ENCODE measurements at regions not wholly inside any gene's neighbourhood (a gene's known extent, or its start where the extent isn't known, plus 50 kb on each side); places are given as distances from the start of the nearest gene placed in this dataset.

DNA sequence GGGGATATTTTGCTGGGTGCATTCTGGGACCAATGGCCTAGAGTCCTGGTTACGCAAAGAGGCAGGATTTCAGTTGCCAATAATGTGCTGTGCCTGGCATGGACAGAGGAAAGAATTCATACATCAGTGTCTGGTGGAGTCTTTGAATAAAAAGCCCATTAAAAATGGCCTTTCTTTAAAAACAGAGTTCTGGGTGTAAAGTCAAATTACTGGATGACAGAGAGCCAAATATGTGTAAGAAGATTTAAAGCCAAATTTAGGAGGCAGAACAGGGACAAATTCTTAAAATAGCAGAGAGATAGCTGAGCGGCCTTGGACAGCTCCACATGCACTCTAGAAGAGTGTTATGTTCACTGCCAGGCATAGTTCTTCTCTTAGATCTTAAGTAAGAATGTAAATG lies 60.8 kb upstream of the MEOX2 start:
- TF ChIP-seq, protein P1, sequence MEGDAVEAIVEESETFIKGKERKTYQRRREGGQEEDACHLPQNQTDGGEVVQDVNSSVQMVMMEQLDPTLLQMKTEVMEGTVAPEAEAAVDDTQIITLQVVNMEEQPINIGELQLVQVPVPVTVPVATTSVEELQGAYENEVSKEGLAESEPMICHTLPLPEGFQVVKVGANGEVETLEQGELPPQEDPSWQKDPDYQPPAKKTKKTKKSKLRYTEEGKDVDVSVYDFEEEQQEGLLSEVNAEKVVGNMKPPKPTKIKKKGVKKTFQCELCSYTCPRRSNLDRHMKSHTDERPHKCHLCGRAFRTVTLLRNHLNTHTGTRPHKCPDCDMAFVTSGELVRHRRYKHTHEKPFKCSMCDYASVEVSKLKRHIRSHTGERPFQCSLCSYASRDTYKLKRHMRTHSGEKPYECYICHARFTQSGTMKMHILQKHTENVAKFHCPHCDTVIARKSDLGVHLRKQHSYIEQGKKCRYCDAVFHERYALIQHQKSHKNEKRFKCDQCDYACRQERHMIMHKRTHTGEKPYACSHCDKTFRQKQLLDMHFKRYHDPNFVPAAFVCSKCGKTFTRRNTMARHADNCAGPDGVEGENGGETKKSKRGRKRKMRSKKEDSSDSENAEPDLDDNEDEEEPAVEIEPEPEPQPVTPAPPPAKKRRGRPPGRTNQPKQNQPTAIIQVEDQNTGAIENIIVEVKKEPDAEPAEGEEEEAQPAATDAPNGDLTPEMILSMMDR (IDR thresholded peaks at IDR 0.05; ENCODE audit: low read length), result no peak
- TF ChIP-seq EZH2 (optimal IDR thresholded peaks at IDR 0.05; ENCODE audit: low read depth, low read length), result no peak

All from MM.1S (cell line).